Progenitor cell of endocrine pancreas (in vitro differentiated cells): ENCODE measurements at regions not wholly inside any gene's neighbourhood (a gene's known extent, or its start where the extent isn't known, plus 50 kb on each side); places are given as distances from the start of the nearest gene placed in this dataset.

ENCODE experiments used
- DNase-seq: peaks from one replicate; pipeline ENCODE4 v3.0.0; 2021; ENCODE audit warnings: low spot score; ENCODE audit not compliant: unreplicated experiment
- H3K27ac Mint-ChIP-seq: 2 replicates; pipeline ENCODE4 v1.8.0; 2021; ENCODE audit warnings: mild to moderate bottlenecking, moderate library complexity, mixed read lengths
- H3K27me3 Mint-ChIP-seq: 2 replicates; pipeline ENCODE4 v1.8.0; 2021; ENCODE audit warnings: mixed read lengths
- H3K36me3 Mint-ChIP-seq: 2 replicates; pipeline ENCODE4 v1.8.0; 2022; ENCODE audit warnings: mixed read lengths; ENCODE audit not compliant: insufficient read depth
- H3K4me1 Mint-ChIP-seq: 2 replicates; pipeline ENCODE4 v1.8.0; 2021; ENCODE audit warnings: low read depth, mixed read lengths
- H3K4me3 Mint-ChIP-seq: 2 replicates; pipeline ENCODE4 v1.8.0; 2021; ENCODE audit warnings: low read depth, mild to moderate bottlenecking, moderate library complexity, mixed read lengths
- H3K9me3 Mint-ChIP-seq: 2 replicates; pipeline ENCODE4 v1.8.0; 2021; ENCODE audit warnings: low read depth, mixed read lengths
- CTCF ChIP-seq: fragments of 200-600 bp; sonication (generic); IDR thresholded peaks from one replicate; pipeline ENCODE4 v1.5.0; 2021; ENCODE audit warnings: antibody characterized with exemption, mild to moderate bottlenecking; ENCODE audit not compliant: unreplicated experiment

DNA sequence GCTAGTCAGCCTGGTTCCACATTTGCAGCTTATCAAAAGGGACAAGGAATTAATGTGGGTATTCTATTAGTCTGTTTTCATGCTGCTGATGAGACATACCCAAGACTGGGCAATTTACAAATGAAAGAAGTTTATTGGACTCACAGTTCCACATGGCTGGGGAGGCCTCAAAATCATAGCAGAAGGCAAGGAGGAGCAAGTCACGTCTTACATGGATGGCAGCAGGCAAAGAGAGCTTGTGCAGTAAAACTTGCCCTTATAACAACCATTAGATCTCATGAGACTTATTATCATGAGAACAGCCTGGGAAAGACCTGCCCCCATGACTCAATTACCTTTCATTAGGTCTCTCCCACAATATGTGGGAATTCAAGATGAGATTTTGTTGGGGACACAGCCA, 689.1 kb upstream of the MARCKS start:
- no peaks in the 10 kb centered on the region for H3K27me3 Mint-ChIP-seq
- no peaks in the 10 kb centered on the region for H3K36me3 Mint-ChIP-seq
- DNase-seq = no peak
- TF ChIP-seq CTCF = no peak
- H3K27ac Mint-ChIP-seq = no peak overlapping the region
- H3K9me3 Mint-ChIP-seq = peaks cover 6% of the 10 kb centered on the region
- H3K4me3 Mint-ChIP-seq = no peak overlapping the region
- peaks cover 12% of the 10 kb centered on the region for H3K4me1 Mint-ChIP-seq

DNA sequence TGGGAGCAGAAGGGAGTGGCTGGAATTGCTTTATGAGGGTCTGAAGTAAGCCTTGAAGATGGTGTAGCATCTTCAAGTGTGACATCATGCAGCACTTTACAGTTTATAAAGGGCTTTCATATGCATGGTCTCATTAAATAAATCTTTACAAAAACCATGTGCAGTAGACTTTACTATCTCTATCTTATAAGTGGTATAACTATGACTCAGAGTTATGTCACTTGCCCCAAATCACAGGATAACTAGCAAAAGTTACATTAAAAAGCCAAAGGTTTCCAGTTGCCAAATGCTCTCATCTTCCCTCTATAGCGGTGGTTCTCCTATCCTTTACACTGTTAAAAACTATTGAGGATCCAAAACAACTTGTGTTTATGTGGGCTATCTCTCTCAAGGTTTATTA, 687.7 kb upstream of the MARCKS start:
- no peaks in the 10 kb centered on the region for H3K27me3 Mint-ChIP-seq
- H3K4me3 Mint-ChIP-seq = no peak overlapping the region
- TF ChIP-seq CTCF = no peak
- no peak for DNase-seq
- no peaks in the 10 kb centered on the region for H3K36me3 Mint-ChIP-seq
- peaks cover 12% of the 10 kb centered on the region for H3K4me1 Mint-ChIP-seq
- H3K9me3 Mint-ChIP-seq = peaks cover 6% of the 10 kb centered on the region
- H3K27ac Mint-ChIP-seq = no peak overlapping the region

- Mint-ChIP-seq H3K9me3 (peaks cover 6% of the 10 kb centered on the region), H3K27ac (no peak overlapping the region), H3K4me3 (no peak overlapping the region), H3K27me3 (no peaks in the 10 kb centered on the region), H3K36me3 (no peaks in the 10 kb centered on the region), H3K4me1 (peaks cover 12% of the 10 kb centered on the region)
- DNase-seq = no peak
- no peak for TF ChIP-seq CTCF
These were observed 686.7 kb upstream of the MARCKS start for GRCh38 chr6:113170454-113170853.

DNA sequence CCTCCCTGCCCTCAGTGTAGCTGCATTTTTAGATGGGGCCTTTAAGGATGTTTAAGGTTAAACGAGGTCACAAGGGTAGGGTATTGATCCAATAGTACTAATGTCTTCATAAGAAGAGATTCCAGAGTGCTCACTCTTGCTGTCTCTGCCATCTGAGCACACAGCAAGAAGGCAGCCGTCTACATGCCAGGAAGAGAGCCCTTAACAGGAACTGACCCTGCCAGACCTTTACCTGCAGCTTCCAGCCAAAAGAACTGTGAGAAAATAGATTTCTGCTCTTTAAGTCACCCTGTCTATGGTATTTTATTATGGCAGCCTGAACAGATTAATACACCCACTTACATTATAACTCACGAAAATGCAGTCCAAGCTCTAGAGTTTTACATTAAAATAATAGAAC, 685.3 kb upstream of the MARCKS start:
- no peak for TF ChIP-seq CTCF
- Mint-ChIP-seq H3K36me3 (no peaks in the 10 kb centered on the region), H3K27me3 (no peaks in the 10 kb centered on the region), H3K4me3 (no peak overlapping the region), H3K27ac (no peak overlapping the region), H3K9me3 (peaks cover 6% of the 10 kb centered on the region), H3K4me1 (peaks cover 12% of the 10 kb centered on the region)
- no peak for DNase-seq

DNA sequence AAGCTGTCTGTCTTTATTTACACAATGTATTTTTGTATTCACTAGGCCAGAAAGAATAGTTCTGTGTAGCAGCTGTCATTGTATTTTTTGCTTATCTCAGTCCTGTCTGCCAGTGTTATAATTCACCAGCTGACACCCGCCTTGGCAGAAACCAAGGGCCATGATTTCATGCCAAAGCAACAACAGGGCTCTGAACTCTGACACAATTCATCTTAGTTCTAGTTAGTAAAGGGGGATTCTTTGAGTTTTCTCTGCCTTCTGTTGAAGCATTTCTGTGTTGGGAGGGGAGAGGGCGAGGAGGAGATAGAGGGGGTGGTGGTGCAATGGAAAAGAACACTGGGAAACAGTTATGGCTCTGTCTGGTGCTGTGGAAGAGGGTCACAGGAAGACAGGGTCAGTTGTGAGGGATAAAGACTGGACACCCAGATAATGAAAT, 684.6 kb upstream of the MARCKS start:
- Mint-ChIP-seq H3K36me3 (no peaks in the 10 kb centered on the region), H3K4me1 (peaks cover 12% of the 10 kb centered on the region), H3K27ac (peak overlapping the region; percentile 32), H3K9me3 (peaks cover 6% of the 10 kb centered on the region), H3K27me3 (no peaks in the 10 kb centered on the region), H3K4me3 (no peak overlapping the region)
- no peak for TF ChIP-seq CTCF
- no peak for DNase-seq
